ENCODE measurements at regions not wholly inside any gene's neighbourhood (a gene's known extent, or its start where the extent isn't known, plus 50 kb on each side); places are given as distances from the start of the nearest gene placed in this dataset.

DNA sequence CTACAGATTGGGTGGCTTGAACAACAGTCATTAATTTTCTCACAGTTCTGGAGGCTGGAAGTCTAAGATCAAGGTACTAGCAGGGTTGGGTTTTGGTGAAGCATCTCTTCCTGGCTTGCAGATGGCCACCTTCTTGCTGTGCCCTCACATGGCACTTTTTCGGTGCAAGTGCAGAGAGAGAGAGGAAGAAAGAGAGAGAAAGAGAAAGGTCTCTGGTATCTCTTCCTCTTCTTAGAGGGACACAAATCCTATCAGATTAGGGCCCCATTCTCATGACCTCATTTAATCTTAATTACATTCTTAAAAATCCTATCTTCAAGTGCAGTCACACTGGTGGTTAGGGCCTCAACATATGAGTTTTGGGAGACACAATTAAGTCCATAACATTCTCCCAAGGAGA, 167.1 kb downstream of the NFKBIZ start:
- TF ChIP-seq, protein P1, sequence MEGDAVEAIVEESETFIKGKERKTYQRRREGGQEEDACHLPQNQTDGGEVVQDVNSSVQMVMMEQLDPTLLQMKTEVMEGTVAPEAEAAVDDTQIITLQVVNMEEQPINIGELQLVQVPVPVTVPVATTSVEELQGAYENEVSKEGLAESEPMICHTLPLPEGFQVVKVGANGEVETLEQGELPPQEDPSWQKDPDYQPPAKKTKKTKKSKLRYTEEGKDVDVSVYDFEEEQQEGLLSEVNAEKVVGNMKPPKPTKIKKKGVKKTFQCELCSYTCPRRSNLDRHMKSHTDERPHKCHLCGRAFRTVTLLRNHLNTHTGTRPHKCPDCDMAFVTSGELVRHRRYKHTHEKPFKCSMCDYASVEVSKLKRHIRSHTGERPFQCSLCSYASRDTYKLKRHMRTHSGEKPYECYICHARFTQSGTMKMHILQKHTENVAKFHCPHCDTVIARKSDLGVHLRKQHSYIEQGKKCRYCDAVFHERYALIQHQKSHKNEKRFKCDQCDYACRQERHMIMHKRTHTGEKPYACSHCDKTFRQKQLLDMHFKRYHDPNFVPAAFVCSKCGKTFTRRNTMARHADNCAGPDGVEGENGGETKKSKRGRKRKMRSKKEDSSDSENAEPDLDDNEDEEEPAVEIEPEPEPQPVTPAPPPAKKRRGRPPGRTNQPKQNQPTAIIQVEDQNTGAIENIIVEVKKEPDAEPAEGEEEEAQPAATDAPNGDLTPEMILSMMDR (conservative IDR thresholded peaks at IDR 0.05; ENCODE audit: low read length) = no peak
- no peak for TF ChIP-seq EZH2phosphoT487 (IDR thresholded peaks at IDR 0.05; ENCODE audit: borderline replicate concordance)

All from Loucy (cell line).